ENCODE measurements at regions not wholly inside any gene's neighbourhood (a gene's known extent, or its start where the extent isn't known, plus 50 kb on each side); places are given as distances from the start of the nearest gene placed in this dataset.

DNA sequence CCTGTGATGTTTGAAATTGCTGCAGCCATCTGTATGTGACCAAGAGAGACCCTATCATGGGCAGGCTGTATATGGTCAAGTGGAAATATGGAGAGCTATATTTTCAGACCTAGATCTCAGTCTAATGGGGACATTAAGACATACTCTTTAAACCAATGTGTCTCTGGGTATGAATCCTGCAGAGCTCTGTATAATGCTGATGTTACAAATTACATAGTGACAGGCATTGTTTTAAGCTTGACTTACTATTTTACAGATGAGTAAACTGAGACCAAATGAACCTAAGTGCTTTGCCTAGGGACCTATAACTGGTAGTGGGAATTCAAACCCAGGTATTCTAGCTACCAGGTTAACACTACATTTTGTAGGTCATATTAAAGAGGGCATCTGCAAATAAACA is 71.3 kb upstream of the GRXCR1 start:
- Histone ChIP-seq H2BK20ac (ENCODE audit: low read depth, low read length) (no peak overlapping the region), H4K20me1 (ENCODE audit: insufficient read depth, low read length) (no peaks in the 10 kb centered on the region), H3K18ac (ENCODE audit: low read depth, low read length) (no peak overlapping the region)

More for the DNA sequence above, 71.3 kb upstream of the GRXCR1 start:
- Histone ChIP-seq H3K27me3 (ENCODE audit: control insufficient read depth, insufficient read depth, low read length) (no peaks in the 10 kb centered on the region), H3K79me1 (ENCODE audit: low read depth in 1 of 2, low read length in 2 of 2) (no peaks in the 10 kb centered on the region), H3K9me3 (ENCODE audit: control insufficient read depth, insufficient read depth, low read length) (no peaks in the 10 kb centered on the region), H2AFZ (replicated peaks; ENCODE audit: low read length, poor library complexity) (no peak overlapping the region), H2BK120ac (ENCODE audit: low read depth, low read length) (no peak overlapping the region), H3K4me2 (ENCODE audit: low read depth, low read length) (no peak overlapping the region), H2AK9ac (replicated peaks; ENCODE audit: low read depth, low read length, poor library complexity) (no peak overlapping the region), H4K91ac (ENCODE audit: insufficient read depth, low read depth, low read length) (no peak overlapping the region), H3K36me3 (ENCODE audit: control insufficient read depth, insufficient read depth, low read length) (no peaks in the 10 kb centered on the region), H3K23ac (ENCODE audit: low read depth, low read length) (no peak overlapping the region), H2AK5ac (ENCODE audit: low read depth, low read length) (no peak overlapping the region), H2BK15ac (ENCODE audit: low read depth, low read length) (no peak overlapping the region), H4K8ac (ENCODE audit: low read depth in 2 of 2, low read length in 2 of 2) (no peak overlapping the region), H3K4ac (ENCODE audit: low read depth, low read length) (no peak overlapping the region), H3K9ac (ENCODE audit: low read depth, low read length) (no peak overlapping the region), H3K56ac (ENCODE audit: extremely low read depth, insufficient read depth, low read length) (no peak overlapping the region), H4K5ac (ENCODE audit: low read depth, low read length) (no peak overlapping the region), H3K9me1 (ENCODE audit: insufficient read depth, low read length) (no peaks in the 10 kb centered on the region), H3K4me1 (ENCODE audit: control insufficient read depth, insufficient read depth, low read length) (no peaks in the 10 kb centered on the region), H3K4me3 (ENCODE audit: insufficient read depth, low read depth, low read length) (no peak overlapping the region), H2BK5ac (ENCODE audit: low read depth, low read length, poor library complexity, severe bottlenecking) (no peak overlapping the region), H3K14ac (replicated peaks; ENCODE audit: low read depth, low read length) (no peak overlapping the region), H3K27ac (ENCODE audit: insufficient read depth, low read length) (no peak overlapping the region)
- ATAC-seq (ENCODE audit: low read depth) (no peak), DNase-seq (no peak)
- no peak for TF ChIP-seq POLR2A (IDR thresholded peaks at IDR 0.05; ENCODE audit: low read depth, low read length)
- POLR2A ChIA-PET (ENCODE audit: unreplicated experiment), result no interaction called here
- intact Hi-C loops (cut with micrococcal nuclease) (no loop called here), in situ Hi-C loops (cut with MboI; ENCODE audit: low sequenced_read_pairs) (no loop called here), dilution Hi-C loops (cut with HindIII; ENCODE audit: low sequenced_read_pairs, unreplicated experiment) (no loop called here)
- CTCF ChIA-PET, result no interaction called here
- no TSS peak for BruUV-seq (replicated peaks)

All from IMR-90 (cell line).